WERI-Rb-1 (cell line): ENCODE measurements at regions not wholly inside any gene's neighbourhood (a gene's known extent, or its start where the extent isn't known, plus 50 kb on each side); places are given as distances from the start of the nearest gene placed in this dataset.

ENCODE experiments used
- DNase-seq: peaks from one replicate; pipeline ENCODE4 v3.0.0-alpha.2; 2020
- H3K27ac ChIP-seq: fragments of 250-450 bp; sonication (Bioruptor Pico); 2 replicates; pipeline ENCODE4 v1.5.1; 2020; ENCODE audit warnings: mild to moderate bottlenecking, moderate library complexity
- H3K27me3 ChIP-seq: fragments of 250-450 bp; sonication (Bioruptor Pico); 2 replicates; pipeline ENCODE4 v1.5.1; 2021; ENCODE audit warnings: mild to moderate bottlenecking, low read depth, moderate library complexity; ENCODE audit not compliant: insufficient read depth, severe bottlenecking
- H3K36me3 ChIP-seq: fragments of 250-450 bp; sonication (Bioruptor Pico); 2 replicates; pipeline ENCODE4 v1.5.1; 2020; ENCODE audit warnings: mild to moderate bottlenecking, moderate library complexity
- H3K4me3 ChIP-seq: 2 replicates; pipeline ENCODE4 v1.5.1; 2011; ENCODE audit warnings: low read depth, mild to moderate bottlenecking, control low read depth, low read length
- H3K9me3 ChIP-seq: fragments of 250-450 bp; sonication (Bioruptor Pico); 2 replicates; pipeline ENCODE4 v1.5.1; 2021; ENCODE audit warnings: mild to moderate bottlenecking, moderate library complexity; ENCODE audit not compliant: severe bottlenecking
- CTCF ChIP-seq: IDR thresholded peaks from 2 replicates; pipeline ENCODE4 v1.5.1; 2011; ENCODE audit warnings: low read depth, mild to moderate bottlenecking, control low read depth, inconsistent platforms, low read length

GRCh38 chr6:126661646-126662045, 321.7 kb downstream of the CENPW start:
- Histone ChIP-seq H3K27me3 (no peaks in the 10 kb centered on the region), H3K9me3 (no peaks in the 10 kb centered on the region), H3K27ac (no peak overlapping the region), H3K36me3 (no peaks in the 10 kb centered on the region), H3K4me3 (no peak overlapping the region)
- no peak for TF ChIP-seq CTCF
- DNase-seq = no peak

DNA sequence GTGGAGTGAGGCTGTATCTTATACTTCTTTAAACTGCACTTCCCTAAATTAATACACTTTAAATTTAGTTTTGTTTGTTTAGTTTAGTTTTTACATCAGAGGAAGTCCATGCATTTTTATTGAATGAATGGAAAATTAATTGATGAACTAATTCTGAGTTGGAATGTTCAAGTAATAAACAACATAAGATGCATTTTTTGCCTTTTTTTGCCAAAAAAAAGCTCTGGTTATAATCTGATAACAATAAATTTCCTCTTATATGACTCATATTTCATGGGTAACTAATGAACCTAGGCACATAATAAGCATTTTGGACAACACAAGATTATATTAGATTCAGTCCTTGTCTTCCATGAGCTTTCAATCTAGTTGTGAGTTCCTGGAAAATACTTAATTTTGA, 323.1 kb downstream of the CENPW start:
- Histone ChIP-seq H3K9me3 (no peaks in the 10 kb centered on the region), H3K27ac (no peak overlapping the region)
- TF ChIP-seq CTCF = no peak

DNA sequence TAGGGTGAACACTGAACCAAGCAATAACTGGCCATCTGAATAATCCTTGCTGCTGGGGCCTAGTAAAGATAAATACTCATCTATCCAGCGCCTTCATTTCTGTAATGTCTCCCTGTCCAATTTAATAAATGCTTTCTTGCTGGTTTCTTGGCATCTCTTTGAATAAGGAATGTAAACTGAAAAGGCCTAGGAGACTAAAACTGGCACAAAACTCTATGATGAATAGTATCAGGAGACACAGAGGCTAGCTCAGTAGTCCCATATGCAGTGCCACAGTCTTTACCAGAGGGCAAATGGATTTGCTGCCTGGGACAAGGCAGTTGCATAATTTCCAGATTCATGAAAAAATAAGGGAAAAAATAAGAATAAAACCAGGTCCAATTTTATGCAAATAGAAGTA, 324.4 kb downstream of the CENPW start:
- Histone ChIP-seq H3K4me3 (no peak overlapping the region), H3K27me3 (no peaks in the 10 kb centered on the region), H3K27ac (no peak overlapping the region), H3K9me3 (no peaks in the 10 kb centered on the region), H3K36me3 (no peaks in the 10 kb centered on the region)
- DNase-seq = no peak
- no peak for TF ChIP-seq CTCF

More for the DNA sequence above, 323.1 kb downstream of the CENPW start:
- H3K36me3 ChIP-seq = no peaks in the 10 kb centered on the region
- H3K27me3 ChIP-seq = no peaks in the 10 kb centered on the region
- no peak for DNase-seq
- no peak overlapping the region for H3K4me3 ChIP-seq

DNA sequence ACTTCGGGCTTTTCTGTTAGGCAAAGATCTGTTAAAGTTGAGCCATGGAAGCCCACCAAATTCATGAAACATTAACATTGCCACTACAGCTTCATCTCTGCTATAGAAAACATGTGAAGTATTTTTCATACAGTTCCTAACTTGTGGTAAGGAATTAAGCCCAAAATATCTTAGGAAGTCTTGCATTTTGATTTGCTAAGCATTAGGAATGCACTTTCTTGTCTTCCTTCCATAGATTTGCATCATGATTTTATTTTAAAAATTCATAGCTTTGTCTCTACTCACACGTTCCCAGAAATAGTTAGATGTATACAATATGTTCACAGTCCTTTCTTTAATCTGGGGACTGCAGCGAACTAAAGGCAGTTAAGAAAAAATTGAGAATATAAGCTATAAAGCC, 325.6 kb downstream of the CENPW start:
- no peaks in the 10 kb centered on the region for H3K9me3 ChIP-seq
- H3K27me3 ChIP-seq = no peaks in the 10 kb centered on the region
- no peak for TF ChIP-seq CTCF
- no peak overlapping the region for H3K4me3 ChIP-seq
- DNase-seq = no peak
- no peak overlapping the region for H3K27ac ChIP-seq
- H3K36me3 ChIP-seq = no peaks in the 10 kb centered on the region

GRCh38 chr6:126667071-126667470, 327.2 kb downstream of the CENPW start:
- no peaks in the 10 kb centered on the region for H3K27me3 ChIP-seq
- H3K27ac ChIP-seq = no peak overlapping the region
- no peak overlapping the region for H3K4me3 ChIP-seq
- no peaks in the 10 kb centered on the region for H3K9me3 ChIP-seq
- no peak for TF ChIP-seq CTCF
- H3K36me3 ChIP-seq = no peaks in the 10 kb centered on the region
- no peak for DNase-seq

DNA sequence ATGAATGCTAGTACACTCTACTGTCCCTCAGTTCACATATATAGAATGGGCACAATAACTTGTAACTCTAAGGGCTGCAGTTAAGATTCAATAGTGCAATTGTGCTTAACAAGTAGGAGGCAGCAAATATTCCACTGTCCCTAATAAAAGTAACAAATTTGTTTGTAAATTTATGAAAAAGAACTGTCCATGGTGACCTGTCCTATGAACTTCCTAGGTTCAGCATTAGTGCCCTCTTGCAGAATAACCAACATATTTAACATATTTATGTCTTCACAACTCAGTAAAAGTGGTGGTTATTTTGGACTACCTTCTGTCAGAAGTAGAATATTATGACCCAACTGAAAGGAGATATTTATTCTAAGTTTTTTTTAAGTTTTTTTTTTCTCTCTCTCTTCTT, 327.8 kb downstream of the CENPW start:
- TF ChIP-seq CTCF = no peak
- DNase-seq = no peak
- H3K9me3 ChIP-seq = no peaks in the 10 kb centered on the region
- no peaks in the 10 kb centered on the region for H3K27me3 ChIP-seq
- no peak overlapping the region for H3K4me3 ChIP-seq
- no peak overlapping the region for H3K27ac ChIP-seq
- no peaks in the 10 kb centered on the region for H3K36me3 ChIP-seq
